ENCODE measurements at regions not wholly inside any gene's neighbourhood (a gene's known extent, or its start where the extent isn't known, plus 50 kb on each side); places are given as distances from the start of the nearest gene placed in this dataset.
"Not testable (repeated sequence)": the region's sequence is repeated elsewhere in the genome, so short reads cannot be mapped to it uniquely, and the experiment has no call there.

DNA sequence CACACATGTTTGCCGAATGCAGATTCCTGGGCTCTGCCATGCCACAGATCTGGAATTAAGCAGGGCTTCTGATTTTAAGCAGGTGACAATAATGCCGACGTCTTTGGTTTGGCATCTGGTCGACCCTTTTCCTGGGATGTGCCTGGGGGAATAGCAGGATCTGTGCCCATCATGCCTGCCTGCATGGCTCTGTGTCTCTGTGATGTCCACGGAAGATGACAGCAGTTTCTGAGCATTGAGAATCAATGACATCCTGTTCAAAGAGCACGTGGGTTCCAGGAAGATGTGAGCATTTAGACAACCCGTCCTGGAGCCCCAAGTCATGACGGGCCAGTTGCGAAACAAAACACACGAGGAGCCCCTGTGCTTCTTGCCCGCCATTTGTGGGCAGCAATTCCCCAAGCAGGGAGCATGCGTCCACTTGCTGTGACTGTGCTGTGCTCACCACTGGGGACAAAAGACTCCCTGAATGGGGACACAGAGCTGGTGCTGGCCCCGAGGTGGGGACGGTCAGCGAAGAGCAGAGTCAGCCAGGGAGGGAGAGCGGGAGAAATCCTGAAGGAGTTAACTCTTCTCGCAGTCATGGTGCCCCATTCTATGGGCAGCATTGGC, 110.1 kb downstream of the ERMARD start:
- no peak for DNase-seq (ENCODE audit: low read depth)

DNA sequence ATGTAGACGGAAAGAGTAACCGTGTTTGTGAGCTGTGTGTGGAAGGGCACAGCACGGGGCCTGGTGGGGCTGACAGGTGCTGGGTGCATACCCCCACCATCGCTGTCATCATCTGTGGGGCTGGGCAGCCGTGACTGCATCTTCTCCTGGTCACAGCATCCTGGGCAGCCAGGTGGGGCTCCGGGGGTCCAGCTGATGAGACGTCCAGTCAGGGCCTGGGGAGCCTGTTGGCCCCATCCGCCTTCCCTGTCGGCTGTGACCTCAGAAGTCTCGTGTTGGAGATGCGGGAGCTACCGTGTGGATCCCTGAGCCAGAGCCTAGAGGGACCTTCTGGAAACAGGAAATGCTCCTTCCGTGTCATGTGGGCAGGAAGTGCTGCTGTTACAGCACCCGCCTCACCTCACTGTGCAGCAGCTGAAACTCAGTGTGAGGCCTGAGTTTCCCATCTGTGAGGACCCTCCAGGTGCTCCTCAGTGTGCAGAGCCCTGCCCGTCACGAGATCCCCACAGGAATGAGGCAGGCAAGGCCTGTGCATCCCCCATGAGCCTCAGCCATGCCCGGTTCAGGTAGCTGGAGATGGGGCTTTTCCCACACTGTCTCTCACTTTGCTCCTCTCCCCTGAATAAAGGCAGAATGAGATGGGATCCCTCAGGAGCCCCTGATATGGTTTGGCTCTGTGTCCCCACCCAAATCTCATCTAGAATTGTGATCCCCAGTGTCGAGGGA, 108.7 kb downstream of the ERMARD start:
- DNase-seq (ENCODE audit: low read depth) = no peak

DNA sequence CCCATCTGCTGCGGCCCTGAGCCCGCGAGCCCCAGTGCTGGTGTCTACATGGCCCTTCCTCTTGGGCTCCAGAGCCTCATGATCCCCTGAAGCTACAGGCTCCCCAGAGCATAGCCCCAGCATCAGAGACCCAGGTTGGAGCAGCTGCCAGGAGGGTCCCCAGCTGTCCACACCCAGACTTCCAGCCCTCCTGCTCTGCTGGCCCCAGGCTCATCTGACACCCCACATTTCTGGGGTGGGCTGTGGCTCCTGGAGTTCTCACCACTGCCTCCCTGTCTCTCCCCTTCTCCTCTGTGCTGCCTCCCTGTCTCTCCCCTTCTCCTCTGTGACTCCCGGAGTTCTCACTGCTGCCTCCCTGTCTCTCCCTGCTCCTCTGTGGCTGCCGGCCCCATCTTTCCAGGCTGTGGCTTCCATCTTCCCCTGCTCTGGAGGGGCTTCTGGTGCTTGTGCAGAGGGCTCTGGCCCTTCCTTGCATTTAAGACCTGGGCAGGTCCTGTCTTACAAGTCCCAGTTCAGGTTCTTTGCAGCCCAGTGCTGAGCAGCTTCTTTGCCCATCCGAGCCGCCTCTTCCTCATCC, 108.1 kb downstream of the ERMARD start:
- DNase-seq (ENCODE audit: low read depth) = no peak

DNA sequence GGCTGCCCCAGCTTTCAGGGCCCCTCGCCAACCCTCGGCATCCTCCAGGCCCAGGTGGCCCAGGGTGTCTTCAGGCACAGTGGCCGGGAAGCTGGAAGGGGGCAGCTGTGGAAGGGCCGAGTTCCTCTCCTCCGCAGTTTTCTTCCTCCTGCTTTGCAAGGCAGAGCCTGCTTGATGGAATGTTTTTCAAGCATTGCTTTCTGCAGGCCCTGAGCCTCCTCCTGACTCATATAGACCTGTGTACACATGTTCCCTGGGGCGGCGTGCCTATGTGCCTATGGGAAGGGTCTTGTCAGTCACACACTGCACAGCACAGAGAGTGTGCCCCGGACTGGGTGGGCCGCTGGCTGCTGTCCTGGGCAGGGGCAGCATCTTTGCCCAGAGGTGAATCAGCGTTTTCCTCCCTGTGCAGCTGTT, 107.5 kb downstream of the ERMARD start:
- no peak for DNase-seq (ENCODE audit: low read depth)

DNA sequence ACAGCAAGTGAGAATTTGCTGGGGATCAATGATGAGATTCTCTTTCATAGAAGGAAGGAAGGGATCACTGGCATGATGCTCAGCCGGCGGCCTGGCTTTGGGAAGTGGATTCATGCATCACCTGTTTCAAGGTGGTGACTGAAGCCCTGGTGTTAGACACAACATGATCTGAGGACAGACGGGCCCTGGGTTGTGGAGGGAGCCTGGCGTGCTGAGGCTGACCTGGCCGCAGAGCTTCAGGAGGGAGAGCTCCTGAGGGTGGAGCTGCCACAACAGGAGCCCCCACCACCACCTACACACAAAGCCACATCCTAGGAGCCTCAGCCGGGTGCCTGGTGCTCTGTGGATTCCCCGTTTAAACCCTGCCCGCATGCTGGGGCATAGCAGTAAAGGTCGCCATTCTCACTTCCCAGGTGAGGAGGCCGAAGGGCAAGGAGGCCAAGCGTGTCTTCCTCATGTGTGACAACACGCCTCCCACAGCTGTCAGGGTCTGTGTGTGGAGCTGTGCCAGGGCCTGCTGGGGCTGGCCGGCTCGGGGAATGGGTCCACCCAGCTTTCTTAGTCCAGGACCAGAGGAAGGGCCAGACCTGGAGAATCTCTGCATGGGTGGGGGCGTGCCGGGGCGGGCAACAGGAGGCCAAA, 107.0 kb downstream of the ERMARD start:
- no peak for DNase-seq (ENCODE audit: low read depth)

DNA sequence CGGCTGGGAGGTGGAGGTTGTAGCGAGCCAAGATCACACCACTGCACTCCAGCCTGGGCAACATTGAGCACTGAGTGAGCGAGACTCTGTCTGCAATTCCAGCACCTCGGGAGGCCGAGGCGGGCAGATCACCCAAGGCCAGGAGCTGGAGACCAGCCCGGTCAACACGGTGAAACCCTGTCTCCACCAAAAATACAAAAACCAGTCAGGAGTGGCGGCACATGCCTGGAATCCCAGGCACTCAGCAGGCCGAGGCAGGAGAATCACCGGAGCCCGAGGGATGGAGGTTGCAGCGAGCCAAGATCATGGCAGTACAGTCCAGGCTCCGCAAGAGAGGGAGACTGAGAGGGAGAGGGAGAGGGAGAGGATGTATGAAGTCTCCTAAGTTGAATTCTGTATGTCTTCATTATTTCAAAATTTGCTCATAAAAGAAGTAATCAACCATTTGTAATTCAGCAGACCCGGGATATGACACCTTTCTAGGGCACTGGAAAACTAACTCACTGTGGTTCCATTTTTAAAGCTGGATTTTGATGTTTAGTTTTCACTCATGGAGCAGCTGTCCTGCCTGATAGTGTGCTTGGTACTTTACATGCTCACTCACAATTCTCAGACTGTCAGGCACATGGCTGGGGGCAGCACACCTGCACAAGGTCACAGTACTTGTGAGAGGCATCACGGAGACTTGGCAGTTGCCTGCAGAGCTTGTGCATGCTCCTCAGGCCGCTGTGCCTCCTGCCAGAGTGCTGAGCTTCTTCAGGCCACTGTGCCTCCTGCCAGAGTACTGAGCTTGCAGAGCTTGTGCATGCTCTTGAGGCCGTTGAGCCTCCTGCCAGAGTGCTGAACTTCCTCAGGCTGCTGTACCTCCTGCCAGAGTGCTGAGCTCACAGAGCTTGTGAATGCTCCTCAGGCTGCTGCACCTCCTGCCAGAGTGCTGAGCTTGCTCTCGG, 106.2 kb downstream of the ERMARD start:
- no peak for DNase-seq (ENCODE audit: low read depth)

DNA sequence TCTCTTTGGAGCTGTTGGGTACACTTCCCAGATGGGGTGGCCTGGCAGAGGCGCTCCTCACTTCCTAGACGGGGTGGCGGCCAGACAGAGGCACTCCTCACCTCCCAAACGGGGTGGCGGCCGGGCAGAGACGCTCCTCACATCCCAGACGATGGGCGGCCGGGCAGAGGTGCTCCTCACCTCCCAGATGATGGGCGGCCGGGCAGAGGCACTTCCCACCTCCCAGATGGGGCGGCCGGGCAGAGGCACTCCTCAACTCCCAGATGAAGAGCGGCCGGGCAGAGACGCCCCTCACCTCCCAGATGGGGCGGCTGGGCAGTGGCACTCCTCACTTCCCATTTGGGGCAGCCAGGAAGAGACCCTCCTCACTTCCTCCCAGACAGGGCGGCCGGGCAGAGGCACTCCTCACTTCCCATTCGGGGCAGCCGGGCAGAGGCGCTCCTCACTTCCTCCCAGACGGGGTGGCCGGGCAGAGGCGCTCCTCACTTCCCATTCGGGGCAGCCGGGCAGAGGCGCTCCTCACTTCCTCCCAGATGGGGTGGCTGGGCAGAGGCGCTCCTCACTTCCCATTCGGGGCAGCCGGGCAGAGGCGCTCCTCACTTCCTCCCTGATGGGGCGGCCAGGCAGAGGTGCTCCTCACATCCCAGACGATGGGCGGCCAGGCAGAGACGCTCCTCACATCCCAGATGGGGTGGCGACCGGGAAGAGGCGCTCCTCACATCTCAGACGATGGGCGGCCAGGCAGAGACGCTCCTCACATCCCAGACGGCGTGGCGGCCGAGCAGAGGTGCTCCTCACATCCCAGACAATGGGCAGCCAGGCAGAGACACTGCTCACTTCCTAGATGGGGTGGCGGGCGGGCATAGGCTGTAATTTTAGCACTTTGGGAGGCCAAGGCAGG, 105.3 kb downstream of the ERMARD start:
- not testable (repeated sequence) for DNase-seq (ENCODE audit: low read depth)

DNA sequence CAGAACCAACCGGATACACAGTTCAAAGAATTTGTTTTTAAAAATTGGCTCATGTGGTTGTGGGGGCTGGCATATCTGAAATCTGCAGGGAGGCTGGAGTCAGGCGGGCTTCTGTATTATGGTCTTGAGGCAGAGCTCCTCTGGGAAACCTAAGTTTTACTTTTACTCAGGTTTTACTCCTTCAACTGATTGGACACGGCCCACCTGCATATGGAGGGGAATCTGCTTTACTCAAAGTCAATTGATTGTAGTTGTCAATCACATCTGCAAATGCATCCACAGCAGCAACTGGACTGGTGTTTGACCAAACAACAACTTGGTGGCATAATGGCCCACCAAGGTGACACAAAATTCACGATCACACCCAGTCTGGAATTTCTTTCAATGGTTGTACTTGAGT, 103.4 kb downstream of the ERMARD start:
- DNase-seq (ENCODE audit: low read depth) = no peak

DNA sequence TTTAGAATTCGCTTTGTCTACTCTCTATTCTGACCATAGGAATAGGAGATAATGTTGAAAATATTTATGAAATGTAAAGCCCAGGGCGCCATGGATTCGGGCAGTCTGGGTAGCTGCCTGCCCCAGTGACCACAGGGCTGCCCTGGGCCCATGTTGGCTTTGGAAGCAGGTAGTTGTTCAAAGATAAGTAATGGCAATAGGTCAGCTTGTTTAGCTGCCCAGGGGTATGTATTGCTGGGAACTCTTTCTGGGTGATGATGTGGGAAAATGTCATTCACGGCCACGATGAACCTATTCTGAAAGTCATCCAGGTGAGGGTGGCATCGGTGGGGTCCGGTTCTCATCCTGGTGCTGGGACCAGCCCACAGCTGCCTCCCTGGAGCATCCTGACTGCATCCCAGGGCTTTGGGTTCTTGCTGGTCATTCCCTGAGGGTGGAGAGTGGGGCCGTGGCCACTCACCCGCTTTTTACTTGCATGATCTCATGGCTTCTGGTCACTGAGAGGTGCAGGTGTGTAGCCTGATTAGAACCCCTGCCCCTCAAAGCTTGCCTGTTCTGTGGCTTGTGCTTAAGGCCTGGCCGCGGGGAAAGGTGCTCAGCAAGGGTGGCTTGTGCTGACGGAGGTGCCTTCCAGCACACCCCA, 102.8 kb downstream of the ERMARD start:
- no peak for DNase-seq (ENCODE audit: low read depth)

DNA sequence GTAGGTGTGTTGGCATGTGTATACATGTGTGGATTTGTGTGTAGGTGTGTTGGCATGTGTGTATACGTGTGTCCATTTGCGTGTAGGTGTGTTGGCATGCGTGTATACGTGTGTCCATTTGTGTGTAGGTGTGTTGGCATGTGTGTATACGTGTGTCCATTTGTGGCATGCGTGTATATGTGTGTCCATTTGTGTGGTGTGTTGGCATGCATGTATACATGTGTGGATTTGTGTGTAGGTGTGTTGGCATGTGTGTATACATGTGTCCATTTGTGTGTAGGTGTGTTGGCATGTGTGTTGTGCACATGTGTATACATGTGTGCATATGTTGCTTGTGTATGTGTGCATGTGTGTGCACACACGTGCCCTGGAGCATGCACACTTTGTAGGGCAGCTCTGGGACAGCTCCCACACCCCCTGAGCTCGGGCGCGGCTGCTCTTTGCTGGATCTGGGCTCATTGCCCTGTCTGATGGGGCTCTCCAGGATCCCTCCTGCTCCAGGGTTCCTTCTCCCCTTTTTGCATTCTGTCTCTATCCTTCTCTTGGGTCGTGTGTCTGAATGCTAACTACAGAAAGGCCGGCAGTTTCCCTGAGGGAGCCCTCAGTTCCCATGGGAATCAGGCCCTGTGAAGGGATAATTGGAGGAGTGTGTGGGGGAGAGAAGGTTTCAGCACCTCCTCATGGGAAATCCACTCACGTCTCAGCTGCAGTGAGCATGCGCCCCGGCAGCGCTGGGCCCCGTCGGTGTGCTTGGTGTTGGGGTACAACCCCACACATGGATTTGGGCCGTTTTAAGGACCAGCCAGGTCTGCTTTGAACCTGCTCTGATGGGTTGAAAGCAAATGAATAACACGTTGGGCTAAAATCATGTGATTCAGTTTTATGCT, 102.0 kb downstream of the ERMARD start:
- no peak for DNase-seq (ENCODE audit: low read depth)

DNA sequence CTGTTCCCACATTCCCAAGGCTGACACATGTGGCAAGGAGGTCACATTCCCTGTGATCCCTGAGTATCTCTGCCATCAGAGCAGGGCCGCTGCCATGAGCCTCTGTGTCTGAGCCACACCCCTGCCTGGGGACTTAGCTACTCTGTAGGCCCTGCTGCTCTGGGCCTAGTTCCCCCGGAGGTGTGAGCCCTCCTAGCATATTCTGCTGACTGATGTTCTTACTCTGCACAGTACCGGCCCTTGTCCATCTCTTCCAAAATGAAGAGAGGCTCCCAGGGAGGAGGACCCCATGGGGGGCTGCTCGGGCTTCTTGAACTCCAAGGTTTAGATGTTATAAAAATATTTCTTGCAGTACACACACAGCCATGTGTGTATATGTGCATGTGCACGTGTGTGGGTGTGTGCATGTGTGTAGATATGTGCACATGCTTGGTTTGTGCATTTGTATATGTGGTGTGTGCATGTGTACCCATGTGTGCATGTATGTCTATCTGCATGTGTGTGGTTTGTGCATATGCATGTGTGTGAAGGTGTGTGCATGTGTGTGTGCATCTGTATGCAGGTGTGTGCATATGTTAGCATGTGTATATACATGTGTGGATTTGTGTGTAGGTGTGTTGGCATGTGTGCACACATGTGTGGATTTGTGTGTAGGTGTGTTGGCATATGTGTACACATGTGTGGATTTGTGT, 101.2 kb downstream of the ERMARD start:
- DNase-seq (ENCODE audit: low read depth) = no peak

DNA sequence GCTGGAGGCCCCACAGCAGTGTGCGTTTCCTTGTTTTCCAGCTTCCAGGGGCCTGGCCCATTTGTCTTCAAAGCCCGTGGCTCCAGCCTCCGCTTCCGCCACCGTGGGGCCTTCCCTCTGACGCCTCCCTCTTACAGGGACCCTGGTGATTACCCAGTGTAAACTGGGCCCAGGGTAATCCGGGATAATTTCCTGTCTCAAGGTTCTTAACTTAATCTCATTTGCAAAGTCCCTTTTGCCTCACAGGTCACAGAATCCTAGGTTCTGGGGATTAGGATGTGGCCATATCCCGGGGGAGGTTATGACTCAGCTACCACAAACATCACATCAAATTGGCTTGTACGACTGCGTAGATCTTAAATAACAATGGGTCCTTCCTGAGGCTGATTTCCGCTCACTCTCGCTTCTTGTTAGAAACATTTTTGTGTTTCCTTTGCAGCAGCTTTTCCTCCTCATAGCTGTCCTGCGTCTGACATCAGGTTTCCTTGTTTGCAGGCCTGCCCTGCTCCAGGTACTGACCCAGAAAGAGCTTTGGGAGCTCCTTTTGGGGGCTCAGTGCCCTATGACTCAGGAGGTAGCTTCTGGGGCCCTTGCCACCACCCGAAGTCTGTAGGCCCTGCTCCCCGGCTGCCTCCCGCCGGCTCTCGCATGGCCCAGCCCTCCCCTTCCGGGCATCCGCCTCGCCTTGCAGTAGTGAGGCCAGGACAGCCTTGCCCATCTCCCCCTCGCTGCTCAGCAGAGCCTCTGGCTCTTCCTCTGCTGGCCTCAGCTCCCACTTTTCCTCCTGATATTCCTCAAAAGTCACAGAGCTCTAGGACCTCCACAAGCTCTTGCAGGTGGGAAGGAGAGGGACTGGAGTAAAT, 100.5 kb downstream of the ERMARD start:
- no peak for DNase-seq (ENCODE audit: low read depth)

DNA sequence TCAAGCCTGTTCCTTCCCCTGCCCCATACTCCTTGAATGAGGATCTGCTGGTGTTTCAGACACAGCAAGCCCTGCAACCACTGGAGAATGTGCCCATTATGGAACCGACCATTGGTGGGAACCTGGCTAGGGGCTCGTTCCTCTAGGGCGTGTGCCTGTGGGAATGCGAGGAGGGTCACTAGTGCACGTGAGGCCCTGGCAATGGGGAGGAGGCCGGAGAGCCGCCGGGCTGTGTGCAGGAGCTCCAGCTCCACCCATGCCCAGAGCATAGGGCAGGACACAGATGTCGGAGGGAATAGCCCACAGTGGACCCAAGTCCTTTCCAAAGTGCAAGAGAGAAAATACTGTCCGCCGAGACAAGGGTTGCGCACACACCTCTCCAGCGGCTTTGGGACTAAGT, 99.3 kb downstream of the ERMARD start:
- no peak for DNase-seq (ENCODE audit: low read depth)

DNA sequence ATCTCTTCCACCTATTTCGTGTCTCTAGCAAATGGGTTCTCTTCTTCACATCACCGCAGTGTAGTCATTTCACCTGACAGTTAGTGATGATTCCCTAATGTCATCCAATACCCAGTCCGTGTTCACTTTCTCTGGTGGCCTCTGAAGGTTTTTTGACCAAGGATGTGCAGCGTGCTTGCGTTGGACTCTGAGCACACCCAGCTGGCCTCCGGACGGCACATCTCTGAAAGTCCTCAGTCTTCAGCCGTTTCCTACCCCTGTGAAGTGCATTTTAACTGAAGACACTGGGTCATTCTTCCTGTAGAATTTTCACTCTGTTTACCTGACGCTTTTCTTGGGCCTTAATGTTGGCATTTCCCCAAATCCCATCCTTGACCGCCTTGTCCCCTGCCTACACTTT, 98.7 kb downstream of the ERMARD start:
- no peak for DNase-seq (ENCODE audit: low read depth)

DNA sequence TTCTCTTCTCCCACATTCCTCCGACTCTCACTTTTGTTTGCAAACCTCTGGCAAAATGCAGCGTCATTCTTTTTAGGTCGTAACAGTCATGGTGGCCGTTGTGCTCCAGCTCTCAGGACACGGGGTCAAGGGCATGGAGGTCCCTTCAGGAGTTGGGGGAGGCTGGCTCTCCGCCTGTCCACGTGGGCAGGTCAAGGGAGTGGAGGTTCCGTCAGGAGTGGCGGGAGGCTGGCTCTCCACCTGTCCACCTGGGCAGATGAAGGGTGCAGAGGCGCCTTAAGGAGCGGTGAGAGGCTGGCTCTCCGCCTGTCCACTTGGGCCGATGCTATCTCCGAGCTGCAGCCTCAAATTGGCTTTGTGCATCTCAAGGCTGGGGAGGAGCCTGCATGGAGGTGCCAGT, 98.0 kb downstream of the ERMARD start:
- DNase-seq (ENCODE audit: low read depth) = no peak

DNA sequence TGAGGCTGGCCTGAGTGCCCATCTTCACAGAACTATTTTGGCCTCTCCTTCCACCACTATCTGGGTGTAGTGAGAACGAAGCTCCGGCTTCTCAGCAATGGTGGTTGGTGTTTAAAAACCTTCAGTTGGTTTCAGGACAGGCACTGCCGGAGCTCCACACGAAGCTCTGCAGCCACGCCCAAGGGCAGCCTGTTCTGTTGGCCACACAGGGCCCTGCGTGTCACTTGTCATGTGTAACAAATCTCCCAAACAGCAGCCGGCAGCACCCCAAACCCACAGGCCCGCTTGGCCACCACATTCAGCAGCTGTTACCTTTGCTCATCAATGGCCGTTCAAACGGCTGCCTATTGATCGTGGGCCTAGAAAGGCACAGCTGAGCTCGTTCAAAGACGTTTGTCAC, 97.5 kb downstream of the ERMARD start:
- no peak for DNase-seq (ENCODE audit: low read depth)

DNA sequence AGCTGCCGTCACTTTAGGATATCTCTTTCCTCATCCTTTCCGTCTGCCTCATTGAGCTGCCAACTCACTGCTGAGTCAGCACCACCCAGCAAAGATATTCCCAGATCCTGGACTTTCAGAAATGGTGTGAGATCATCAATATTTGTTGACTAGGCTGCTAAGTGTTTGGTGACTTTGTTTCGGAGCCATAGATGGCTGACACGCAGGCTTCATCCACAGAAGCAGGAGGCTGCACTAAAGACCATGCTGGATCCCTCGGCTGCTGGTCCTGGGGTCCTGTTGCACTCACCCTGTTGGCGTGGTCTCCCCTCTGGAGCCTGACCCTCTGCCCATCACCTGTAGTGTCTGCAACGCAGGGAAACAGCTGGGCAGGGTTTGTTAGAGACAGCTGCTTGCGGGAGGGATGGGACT, 96.5 kb downstream of the ERMARD start:
- no peak for DNase-seq (ENCODE audit: low read depth)

DNA sequence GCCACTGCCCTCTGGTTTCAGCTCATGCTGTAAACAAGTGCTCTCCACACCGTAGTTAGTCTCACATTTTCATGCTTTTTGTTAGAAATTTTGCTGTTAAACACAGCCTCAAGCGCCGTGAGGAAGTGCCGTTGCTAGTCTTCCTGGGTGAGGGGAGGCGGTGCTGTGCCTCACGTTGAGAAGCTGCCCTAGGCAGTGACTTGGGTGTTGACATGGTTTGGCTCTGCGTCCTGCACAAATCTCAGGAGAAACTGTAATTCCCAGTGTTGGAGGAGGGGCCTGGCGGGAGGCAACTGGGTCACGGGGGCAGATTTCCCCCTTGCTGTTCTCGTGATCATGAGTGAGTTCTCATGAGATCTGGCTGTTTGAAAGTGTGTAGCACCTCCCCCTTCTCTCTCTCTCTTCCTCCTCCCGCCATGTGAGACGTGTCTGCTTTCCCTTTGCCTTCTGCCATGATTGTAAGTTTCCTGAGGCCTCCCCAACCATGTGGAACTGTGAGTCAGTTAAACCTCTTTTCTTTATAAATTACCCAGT, 95.8 kb downstream of the ERMARD start:
- no peak for DNase-seq (ENCODE audit: low read depth)

All from stimulated activated CD8-positive, alpha-beta memory T cell treated with anti-CD3 and anti-CD28 coated beads, Interleukin-4, amount 100 ng/mL, for 24 hours (primary cell).